BLaER1 (cell line): ENCODE measurements at regions not wholly inside any gene's neighbourhood (a gene's known extent, or its start where the extent isn't known, plus 50 kb on each side); places are given as distances from the start of the nearest gene placed in this dataset.
A peak's percentile ranks its signal among the peaks of the same experiment; 100 is the strongest.

Experiments
- H3K27ac ChIP-seq: shearing (Covaris generic); formaldehyde crosslinking; 2 replicates; pipeline ENCODE4 v1.8.1; 2022
- H3K27me3 ChIP-seq: shearing (Covaris generic); formaldehyde crosslinking; 2 replicates; pipeline ENCODE4 v1.8.1; 2022
- H3K36me3 ChIP-seq: shearing (Covaris generic); formaldehyde crosslinking; 2 replicates; pipeline ENCODE4 v1.8.1; 2022
- H3K4me1 ChIP-seq: shearing (Covaris generic); formaldehyde crosslinking; 2 replicates; pipeline ENCODE4 v1.8.1; 2022
- H3K4me2 ChIP-seq: shearing (Covaris generic); formaldehyde crosslinking; 2 replicates; pipeline ENCODE4 v1.8.1; 2022
- H3K4me3 ChIP-seq: shearing (Covaris generic); formaldehyde crosslinking; 2 replicates; pipeline ENCODE4 v1.8.1; 2022
- H3K9ac ChIP-seq: shearing (Covaris generic); formaldehyde crosslinking; 2 replicates; pipeline ENCODE4 v1.8.1; 2022
- H3K9me3 ChIP-seq: shearing (Covaris generic); formaldehyde crosslinking; 2 replicates; pipeline ENCODE4 v1.8.1; 2022
- H4K20me1 ChIP-seq: shearing (Covaris generic); formaldehyde crosslinking; 2 replicates; pipeline ENCODE4 v1.8.1; 2022
- Cebpa-rat ChIP-seq: shearing (Covaris generic); IDR thresholded peaks from 2 replicates; pipeline ENCODE4 v1.8.1; 2022

GRCh38 chr6:146876271-146877151 lies 277.7 kb downstream of the ADGB start:
- Histone ChIP-seq H4K20me1 (no peaks in the 10 kb centered on the region), H3K27me3 (no peaks in the 10 kb centered on the region), H3K4me2 (peak overlapping the region; percentile 48), H3K27ac (0 out of 2 replicates have a peak overlapping the region, but pooled peaks have one; percentile 10), H3K36me3 (no peaks in the 10 kb centered on the region), H3K9ac (no peak overlapping the region), H3K4me3 (no peak overlapping the region), H3K9me3 (no peaks in the 10 kb centered on the region), H3K4me1 (peaks cover 18% of the 10 kb centered on the region)
- no peak for TF ChIP-seq Cebpa-rat

GRCh38 chr6:146878168-146878951 lies 279.6 kb downstream of the ADGB start:
- Histone ChIP-seq H3K27ac (no peak overlapping the region), H3K4me3 (no peak overlapping the region), H3K4me2 (no peak overlapping the region), H3K27me3 (no peaks in the 10 kb centered on the region), H3K9ac (no peak overlapping the region), H3K9me3 (no peaks in the 10 kb centered on the region), H3K36me3 (no peaks in the 10 kb centered on the region), H3K4me1 (peaks cover 18% of the 10 kb centered on the region), H4K20me1 (no peaks in the 10 kb centered on the region)
- TF ChIP-seq Cebpa-rat, result no peak

- H3K27me3 ChIP-seq, result no peaks in the 10 kb centered on the region
- no peak for TF ChIP-seq Cebpa-rat
- no peaks in the 10 kb centered on the region for H3K36me3 ChIP-seq
- no peaks in the 10 kb centered on the region for H3K9me3 ChIP-seq
- H3K27ac ChIP-seq, result no peak overlapping the region
- no peak overlapping the region for H3K9ac ChIP-seq
- peaks cover 18% of the 10 kb centered on the region for H3K4me1 ChIP-seq
- no peak overlapping the region for H3K4me2 ChIP-seq
- H4K20me1 ChIP-seq, result no peaks in the 10 kb centered on the region
- no peak overlapping the region for H3K4me3 ChIP-seq
These were observed 280.2 kb downstream of the ADGB start for GRCh38 chr6:146878952-146879340.

- Histone ChIP-seq H3K36me3 (no peaks in the 10 kb centered on the region), H3K4me3 (no peak overlapping the region), H3K27me3 (no peaks in the 10 kb centered on the region), H4K20me1 (no peaks in the 10 kb centered on the region), H3K9ac (no peak overlapping the region), H3K4me2 (no peak overlapping the region), H3K9me3 (no peaks in the 10 kb centered on the region), H3K27ac (no peak overlapping the region), H3K4me1 (peaks cover 18% of the 10 kb centered on the region)
- no peak for TF ChIP-seq Cebpa-rat
These were observed 280.8 kb downstream of the ADGB start for GRCh38 chr6:146879406-146880117.

GRCh38 chr6:146881228-146882181 lies 282.7 kb downstream of the ADGB start:
- H3K27me3 ChIP-seq, result no peaks in the 10 kb centered on the region
- TF ChIP-seq Cebpa-rat, result no peak
- no peak overlapping the region for H3K4me2 ChIP-seq
- peaks cover 10% of the 10 kb centered on the region for H3K4me1 ChIP-seq
- no peak overlapping the region for H3K9ac ChIP-seq
- H3K9me3 ChIP-seq, result no peaks in the 10 kb centered on the region
- H3K36me3 ChIP-seq, result no peaks in the 10 kb centered on the region
- no peak overlapping the region for H3K27ac ChIP-seq
- no peaks in the 10 kb centered on the region for H4K20me1 ChIP-seq
- no peak overlapping the region for H3K4me3 ChIP-seq

GRCh38 chr6:146883640-146884531 lies 285.1 kb downstream of the ADGB start:
- Histone ChIP-seq H3K9me3 (no peaks in the 10 kb centered on the region), H3K27ac (no peak overlapping the region), H3K4me2 (no peak overlapping the region), H3K27me3 (no peaks in the 10 kb centered on the region), H3K9ac (no peak overlapping the region), H3K4me3 (no peak overlapping the region), H3K4me1 (no peaks in the 10 kb centered on the region), H3K36me3 (no peaks in the 10 kb centered on the region), H4K20me1 (no peaks in the 10 kb centered on the region)
- no peak for TF ChIP-seq Cebpa-rat

- TF ChIP-seq Cebpa-rat, result no peak
- H4K20me1 ChIP-seq, result no peaks in the 10 kb centered on the region
- no peak overlapping the region for H3K9ac ChIP-seq
- no peaks in the 10 kb centered on the region for H3K27me3 ChIP-seq
- no peaks in the 10 kb centered on the region for H3K4me1 ChIP-seq
- H3K36me3 ChIP-seq, result no peaks in the 10 kb centered on the region
- H3K9me3 ChIP-seq, result no peaks in the 10 kb centered on the region
- no peak overlapping the region for H3K27ac ChIP-seq
- H3K4me3 ChIP-seq, result no peak overlapping the region
- no peak overlapping the region for H3K4me2 ChIP-seq
These were observed 286.0 kb downstream of the ADGB start for GRCh38 chr6:146884728-146885127.

GRCh38 chr6:146885708-146886457 lies 287.1 kb downstream of the ADGB start:
- no peak for TF ChIP-seq Cebpa-rat
- Histone ChIP-seq H3K27ac (no peak overlapping the region), H3K4me3 (no peak overlapping the region), H3K9ac (no peak overlapping the region), H3K9me3 (no peaks in the 10 kb centered on the region), H4K20me1 (no peaks in the 10 kb centered on the region), H3K27me3 (no peaks in the 10 kb centered on the region), H3K4me1 (no peaks in the 10 kb centered on the region), H3K36me3 (no peaks in the 10 kb centered on the region), H3K4me2 (no peak overlapping the region)
